Right ventricle myocardium superior (tissue), 1 donor: ENCODE measurements at regions not wholly inside any gene's neighbourhood (a gene's known extent, or its start where the extent isn't known, plus 50 kb on each side); places are given as distances from the start of the nearest gene placed in this dataset.

Experiments used
- ATAC-seq: fragments of 200-7000 bp; cut with Tn5 transposase; one replicate; pipeline ENCODE4 v1.9.1; 2020; ENCODE audit warnings: mild to moderate bottlenecking; ENCODE audit not compliant: poor library complexity
- DNase-seq: peaks from one replicate; pipeline ENCODE4 v3.0.0-alpha.2; 2020
- intact Hi-C: fragments of 100-400 bp; cut with DNase I; formaldehyde crosslinking; loops from one replicate; pipeline ENCODE4 v1.11.2; 2022
- donor health status: DM: no; HTN: yes; CAD: no; lungs with severe emphysema.

- ATAC-seq (no peak), DNase-seq (no peak)
- intact Hi-C loops = loop anchor here (10.0 kb wide), 1 partner anchor 49 kb away; no protein-coding TSS in a partner anchor
Measured at GRCh38 chr10:6305401-6306321, 102.9 kb downstream of the PFKFB3 start.

GRCh38 chr10:6306917-6307316, 104.2 kb downstream of the PFKFB3 start:
- DNase-seq (no peak), ATAC-seq (no peak)
- intact Hi-C loops = loop anchor here (10.0 kb wide), 1 partner anchor 48 kb away; no protein-coding TSS in a partner anchor

- DNase-seq (no peak), ATAC-seq (no peak)
- intact Hi-C loops = loop anchor here (10.0 kb wide), 1 partner anchor 45 kb away; no protein-coding TSS in a partner anchor
Measured at GRCh38 chr10:6309816-6310215, 107.1 kb downstream of the PFKFB3 start.

- DNase-seq (no peak), ATAC-seq (no peak)
- intact Hi-C loops = no loop called here
Measured at GRCh38 chr10:6310977-6311376, 108.2 kb downstream of the PFKFB3 start.

GRCh38 chr10:6311700-6312330, 109.1 kb downstream of the PFKFB3 start:
- intact Hi-C loops = no loop called here
- DNase-seq (no peak), ATAC-seq (no peak)

- intact Hi-C loops = no loop called here
- ATAC-seq = no peak
- no peak for DNase-seq
Measured at GRCh38 chr10:6312636-6313035, 109.9 kb downstream of the PFKFB3 start.

GRCh38 chr10:6313111-6313895, 110.6 kb downstream of the PFKFB3 start:
- ATAC-seq = no peak
- DNase-seq = no peak
- intact Hi-C loops = no loop called here

GRCh38 chr10:6314620-6315205, 112.0 kb downstream of the PFKFB3 start:
- intact Hi-C loops = no loop called here
- ATAC-seq (no peak), DNase-seq (no peak)

- intact Hi-C loops = no loop called here
- DNase-seq (no peak), ATAC-seq (no peak)
Measured at GRCh38 chr10:6319119-6319518, 116.4 kb downstream of the PFKFB3 start.

GRCh38 chr10:6320320-6321010, 117.7 kb downstream of the PFKFB3 start:
- DNase-seq = no peak
- intact Hi-C loops = no loop called here
- no peak for ATAC-seq

GRCh38 chr10:6321880-6322279, 119.1 kb downstream of the PFKFB3 start:
- intact Hi-C loops = no loop called here
- no peak for ATAC-seq
- no peak for DNase-seq

GRCh38 chr10:6322805-6323204, 120.1 kb downstream of the PFKFB3 start:
- no peak for ATAC-seq
- DNase-seq = no peak
- intact Hi-C loops = no loop called here

- no peak for DNase-seq
- intact Hi-C loops = no loop called here
- ATAC-seq = no peak
Measured at GRCh38 chr10:6327961-6328698, 125.4 kb downstream of the PFKFB3 start.

- DNase-seq = no peak
- intact Hi-C loops = no loop called here
- ATAC-seq = no peak
Measured at GRCh38 chr10:6328699-6329423, 126.1 kb downstream of the PFKFB3 start.

- intact Hi-C loops = no loop called here
- no peak for ATAC-seq
Measured at GRCh38 chr10:6333086-6333485, 130.4 kb downstream of the PFKFB3 start.

GRCh38 chr10:6333973-6334372, 131.2 kb downstream of the PFKFB3 start:
- ATAC-seq = no peak

More at GRCh38 chr10:6333086-6333485, 130.4 kb downstream of the PFKFB3 start:
- no peak for DNase-seq

GRCh38 chr10:6336016-6336415, 133.3 kb downstream of the PFKFB3 start:
- intact Hi-C loops = no loop called here
- DNase-seq = no peak
- no peak for ATAC-seq

More at GRCh38 chr10:6333973-6334372, 131.2 kb downstream of the PFKFB3 start:
- DNase-seq = no peak
- intact Hi-C loops = no loop called here
